GM19438 (cell line): ENCODE measurements at regions not wholly inside any gene's neighbourhood (a gene's known extent, or its start where the extent isn't known, plus 50 kb on each side); places are given as distances from the start of the nearest gene placed in this dataset.
A peak's percentile ranks its signal among the peaks of the same experiment; 100 is the strongest.
"Not testable (repeated sequence)": the region's sequence is repeated elsewhere in the genome, so short reads cannot be mapped to it uniquely, and the experiment has no call there.

Experiments used
- ATAC-seq: cut with Tn5 transposase; IDR thresholded peaks from one replicate; pipeline ENCODE4 v1.9.1; 2021; ENCODE audit warnings: low read depth; ENCODE audit not compliant: unreplicated experiment

DNA sequence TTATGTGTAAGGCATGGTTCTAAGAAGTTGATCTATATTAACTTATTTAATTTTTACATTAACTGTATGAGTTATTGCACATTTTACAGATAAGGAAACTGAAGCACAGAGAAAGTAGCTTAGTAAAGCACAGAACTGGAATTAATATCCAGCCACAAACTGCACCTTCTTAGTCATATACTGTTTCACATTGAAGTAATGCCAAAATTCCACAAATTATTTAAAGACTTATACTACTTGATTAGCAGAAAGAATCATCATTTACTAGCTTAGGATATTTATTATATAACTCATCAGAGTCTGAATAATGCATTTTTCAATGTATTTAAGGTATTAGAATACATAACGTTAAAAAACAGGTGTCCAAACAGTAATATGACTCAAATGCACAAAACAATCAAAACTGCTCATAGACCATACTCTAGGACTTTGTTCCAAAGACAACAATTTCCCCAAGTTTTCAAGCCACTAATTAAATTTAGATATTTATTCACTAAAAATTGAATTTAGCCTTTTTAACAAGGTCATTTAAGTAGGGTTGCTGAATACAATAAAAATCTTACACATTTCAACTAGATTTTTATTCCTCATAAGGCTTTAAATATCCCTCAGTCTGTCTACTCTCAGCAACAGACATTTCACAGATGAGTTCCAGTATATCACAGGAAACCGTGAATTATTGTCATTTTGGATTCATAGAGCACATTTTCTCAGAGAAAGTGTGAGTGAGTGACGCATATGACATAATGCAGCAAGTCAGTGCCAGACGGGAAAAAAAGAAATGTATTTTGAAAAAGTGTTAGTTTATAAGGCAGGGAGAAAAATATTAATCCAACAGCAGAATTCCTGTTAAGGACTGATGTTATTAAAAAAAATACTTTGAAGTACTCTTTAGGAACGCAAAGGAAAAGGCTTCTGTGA, 782.5 kb downstream of the TMTC2 start:
- no peak for ATAC-seq

DNA sequence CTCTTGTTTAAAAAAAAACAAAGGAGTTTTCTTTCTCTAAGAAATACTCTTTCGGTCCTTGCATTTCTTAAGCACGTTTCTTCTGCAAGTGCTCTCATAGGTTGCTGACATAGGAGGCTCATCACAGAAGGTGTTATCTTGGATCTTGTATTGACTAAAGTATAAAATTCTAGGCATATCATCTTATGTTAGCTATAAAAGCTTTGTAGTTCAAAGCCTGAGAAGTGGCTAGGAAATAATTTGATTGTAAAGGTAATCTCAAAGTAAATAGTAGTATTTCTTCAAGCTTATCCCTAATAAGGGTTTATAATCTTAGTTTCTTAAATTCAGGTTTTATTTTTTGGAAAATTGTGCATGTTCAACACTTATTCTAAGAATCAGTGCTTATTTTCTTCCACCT, 778.9 kb downstream of the TMTC2 start:
- no peak for ATAC-seq

DNA sequence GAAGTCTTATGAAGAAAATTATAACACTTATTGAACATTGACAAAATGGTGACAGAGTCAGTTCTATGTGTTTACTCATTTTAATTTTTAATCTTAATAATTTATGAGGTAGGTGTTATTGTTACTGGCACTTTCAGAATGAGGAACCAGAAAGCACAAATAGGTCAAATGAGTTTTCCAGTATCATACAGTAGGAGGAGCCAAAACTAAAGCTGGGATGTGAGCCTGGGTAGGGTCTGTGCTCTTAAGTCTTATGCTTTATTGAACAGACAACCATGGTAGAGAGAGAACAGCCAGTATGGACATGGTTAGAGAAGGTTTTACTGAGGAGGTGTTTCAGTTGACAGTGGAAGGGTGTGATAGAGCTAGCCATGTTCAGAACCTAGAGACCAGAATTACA, 775.7 kb downstream of the TMTC2 start:
- ATAC-seq: no peak

DNA sequence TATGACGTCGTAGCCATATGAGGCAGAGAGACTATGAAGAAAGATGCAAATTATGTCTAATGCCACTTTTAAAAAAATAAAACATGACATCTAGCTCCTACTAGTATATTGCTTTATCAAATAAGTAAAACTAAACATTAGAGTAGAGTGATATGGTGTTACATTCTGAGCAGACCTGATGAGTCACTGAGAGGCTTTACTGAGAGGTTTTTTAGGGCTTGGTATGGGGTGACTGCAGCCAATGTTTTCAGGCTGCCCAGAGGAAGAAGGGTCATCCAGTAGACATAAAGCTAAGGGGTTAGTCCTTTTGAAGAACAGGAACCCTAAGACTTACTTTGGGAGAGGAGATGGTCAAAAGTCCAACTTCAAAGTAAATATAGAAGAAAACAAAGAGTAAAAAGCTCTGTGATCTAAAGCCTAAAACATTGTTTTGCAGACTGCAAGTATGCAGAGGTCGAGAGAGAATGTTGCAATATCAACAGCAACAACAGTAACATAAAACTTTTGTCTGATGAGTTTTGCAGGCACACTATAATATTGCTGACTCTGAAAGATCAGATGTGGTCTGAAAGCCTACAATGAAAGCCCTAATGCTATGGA, 774.7 kb downstream of the TMTC2 start:
- ATAC-seq: no peak

DNA sequence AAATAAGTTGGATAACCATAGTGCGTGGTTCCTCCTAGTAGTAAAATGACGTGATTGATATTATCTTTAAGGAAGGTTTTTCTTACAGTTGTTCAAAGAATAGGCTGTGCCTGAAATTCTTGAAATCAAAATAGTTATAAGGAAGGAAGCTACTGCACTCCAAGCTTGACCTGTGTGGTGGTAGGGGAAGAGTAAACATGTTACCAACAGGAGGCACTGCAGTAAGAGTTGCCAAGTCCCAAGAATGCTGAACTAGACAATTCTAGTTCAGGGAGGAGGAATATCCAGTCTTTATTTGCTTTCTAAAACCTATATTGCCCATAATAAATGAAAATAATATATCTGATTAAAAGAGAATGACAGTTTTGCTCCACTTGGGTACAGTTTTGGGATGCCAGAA, 764.5 kb downstream of the TMTC2 start:
- ATAC-seq: no peak

DNA sequence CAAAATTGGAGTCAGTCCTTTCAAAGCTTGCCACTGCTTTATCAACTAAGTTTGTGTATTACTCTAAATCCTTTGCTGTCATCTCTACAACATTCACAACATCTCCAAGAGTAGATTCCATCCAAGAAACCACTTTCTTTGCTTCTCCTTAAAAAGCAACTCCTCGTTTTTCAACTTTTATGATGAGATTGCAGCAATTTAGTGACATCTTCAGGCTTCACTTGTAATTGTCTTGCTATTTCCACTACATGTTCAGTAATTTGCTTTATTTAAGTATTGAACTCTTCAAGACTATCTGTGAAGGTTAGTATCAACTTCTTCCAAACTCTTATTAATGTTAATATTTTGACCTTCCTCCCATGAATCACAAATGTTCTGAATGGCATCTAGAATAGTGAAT, 747.9 kb downstream of the TMTC2 start:
- ATAC-seq: no peak

DNA sequence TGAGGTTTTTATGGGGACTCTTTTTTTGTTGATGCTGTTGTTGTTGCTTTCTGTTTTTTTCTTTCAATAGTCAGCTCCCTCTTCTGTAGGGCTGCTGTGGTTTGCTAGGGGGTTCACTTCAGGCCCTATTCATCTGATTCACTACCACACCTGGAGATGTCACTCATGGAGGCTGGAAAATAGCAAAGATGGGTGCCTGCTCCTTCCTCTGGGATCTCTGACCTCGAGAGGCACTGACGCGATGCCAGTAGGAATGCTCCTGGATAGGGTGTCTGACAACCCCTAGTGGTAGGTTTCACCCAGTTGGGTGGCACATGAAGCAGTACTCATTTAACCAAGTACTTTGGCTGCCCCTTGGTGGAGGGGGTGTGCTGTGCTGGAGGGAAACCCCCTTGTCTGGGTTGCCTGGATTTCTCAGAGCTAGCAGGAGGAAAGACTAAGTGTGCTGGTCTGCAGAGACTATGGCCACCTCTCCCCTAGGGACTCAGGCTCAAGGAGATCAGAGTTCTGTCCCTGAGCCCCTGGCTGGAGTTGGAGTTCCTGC, 745.5 kb downstream of the TMTC2 start:
- no peak for ATAC-seq

DNA sequence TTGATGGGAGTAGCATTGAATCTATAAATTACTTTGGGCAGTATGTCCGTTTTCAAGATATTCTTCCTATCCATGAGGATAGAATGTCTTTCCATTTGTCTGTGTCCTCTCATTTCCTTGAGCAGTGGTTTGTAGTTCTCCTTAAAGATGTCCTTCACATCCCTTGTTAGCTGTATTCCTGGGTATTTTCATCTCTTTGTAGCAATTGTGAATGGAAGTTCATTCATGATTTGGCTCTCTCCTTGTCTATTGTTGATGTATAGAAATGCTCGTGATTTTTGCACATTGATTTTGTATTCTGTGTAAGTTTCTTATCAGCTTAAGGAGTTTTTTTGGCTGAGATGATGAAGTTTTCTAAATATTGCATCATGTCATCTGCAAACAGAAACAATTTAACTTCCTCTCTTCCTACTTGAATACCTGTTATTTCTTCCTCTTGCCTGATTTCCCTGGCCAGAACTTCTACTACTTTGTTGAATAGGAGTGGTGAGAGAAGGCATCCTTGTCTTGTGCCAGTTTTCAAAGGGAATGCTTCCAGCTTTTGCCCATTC, 741.0 kb downstream of the TMTC2 start:
- ATAC-seq: not testable (repeated sequence)

DNA sequence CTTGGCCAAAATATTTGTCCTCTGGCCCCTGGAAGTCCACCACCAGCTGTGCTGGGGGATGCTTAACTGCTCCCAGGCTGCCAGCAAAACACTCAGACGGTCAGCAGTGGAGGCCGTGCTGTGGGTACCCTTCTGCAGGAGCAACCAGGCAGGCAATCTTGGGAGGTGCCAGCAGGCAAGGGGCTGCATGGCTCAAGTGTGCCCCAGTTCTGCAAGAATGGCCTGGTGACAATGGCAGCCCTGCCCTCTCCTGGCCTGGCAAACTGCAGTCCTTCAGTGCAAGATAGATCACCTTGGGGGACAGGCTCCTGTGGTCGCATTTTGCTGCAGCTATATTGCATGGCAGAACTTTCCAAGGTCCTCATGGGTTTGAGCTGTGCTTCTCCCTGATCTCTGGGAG, 728.3 kb downstream of the TMTC2 start:
- no peak for ATAC-seq

DNA sequence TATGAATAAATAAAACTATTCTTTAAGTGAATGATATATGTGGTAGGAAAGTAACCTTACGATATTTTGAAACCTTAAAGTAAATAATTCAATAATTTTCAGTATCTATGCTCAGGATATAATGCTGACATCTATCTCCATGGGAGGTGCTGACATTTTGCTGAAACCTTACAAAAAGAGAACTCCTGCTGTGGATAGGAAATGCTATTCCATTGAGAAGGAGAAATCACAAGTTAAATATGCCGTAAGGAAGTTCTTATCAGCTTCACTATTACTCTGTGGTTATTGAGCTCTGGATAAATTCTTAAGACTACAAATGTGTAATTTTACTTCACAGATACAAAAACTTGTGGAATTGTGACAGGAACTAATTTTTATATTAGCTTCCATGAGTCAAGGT, 722.1 kb downstream of the TMTC2 start:
- ATAC-seq: no peak

DNA sequence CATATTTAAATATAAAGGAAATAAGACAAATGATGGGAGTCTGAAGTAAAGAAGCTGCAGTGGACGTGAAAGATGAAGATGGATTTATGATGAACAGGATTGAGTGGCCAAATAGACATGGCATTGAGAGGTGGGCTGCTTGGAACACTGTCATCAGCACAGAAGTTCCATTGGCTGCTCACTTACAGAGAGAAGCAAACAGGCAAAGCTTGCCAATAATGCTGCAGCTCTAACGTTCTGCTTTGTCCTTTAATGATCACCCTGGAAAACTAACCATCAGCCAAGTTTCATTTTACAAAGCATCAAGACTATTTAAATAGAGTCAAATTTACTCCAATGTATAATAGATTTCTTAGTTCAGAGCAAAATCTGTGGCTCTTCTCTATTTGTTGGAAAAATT, 721.4 kb downstream of the TMTC2 start:
- no peak for ATAC-seq

DNA sequence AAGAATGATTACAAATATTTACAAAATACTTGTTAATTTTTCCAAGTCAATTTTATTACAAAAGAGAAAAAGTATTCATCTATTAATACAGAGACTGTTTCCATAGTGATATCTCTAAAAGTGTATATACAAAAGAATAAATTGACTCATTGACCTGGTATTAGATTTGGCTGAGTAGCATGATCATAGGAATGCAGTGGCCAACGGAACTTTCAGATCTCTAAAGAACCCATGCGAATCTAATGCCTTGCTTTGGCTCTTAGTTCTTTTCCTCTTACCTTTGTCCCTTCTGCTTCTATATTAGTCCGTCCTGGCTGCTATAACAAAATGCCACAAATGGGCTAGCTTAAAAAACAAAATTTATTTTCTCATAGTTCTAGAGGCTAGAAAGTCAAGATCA, 717.8 kb downstream of the TMTC2 start:
- ATAC-seq: no peak

DNA sequence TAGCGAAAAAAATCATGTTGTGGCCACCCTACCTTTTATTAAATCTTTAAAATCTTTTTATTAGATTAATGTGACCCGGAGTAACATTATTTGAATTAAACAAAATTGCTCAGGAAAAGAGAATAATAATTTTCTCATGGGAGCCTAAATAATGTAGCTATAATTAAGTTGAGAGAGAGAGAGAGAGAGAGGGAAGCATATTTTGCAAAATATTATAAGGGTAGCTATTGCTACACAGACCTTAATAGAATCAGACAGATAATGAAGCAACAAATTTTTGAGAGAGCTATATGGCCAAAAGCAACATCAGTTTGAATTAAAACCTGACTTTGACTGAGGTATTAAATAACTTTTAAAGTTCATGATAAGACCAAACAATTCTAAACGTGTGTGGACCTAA, 703.5 kb downstream of the TMTC2 start:
- no peak for ATAC-seq

DNA sequence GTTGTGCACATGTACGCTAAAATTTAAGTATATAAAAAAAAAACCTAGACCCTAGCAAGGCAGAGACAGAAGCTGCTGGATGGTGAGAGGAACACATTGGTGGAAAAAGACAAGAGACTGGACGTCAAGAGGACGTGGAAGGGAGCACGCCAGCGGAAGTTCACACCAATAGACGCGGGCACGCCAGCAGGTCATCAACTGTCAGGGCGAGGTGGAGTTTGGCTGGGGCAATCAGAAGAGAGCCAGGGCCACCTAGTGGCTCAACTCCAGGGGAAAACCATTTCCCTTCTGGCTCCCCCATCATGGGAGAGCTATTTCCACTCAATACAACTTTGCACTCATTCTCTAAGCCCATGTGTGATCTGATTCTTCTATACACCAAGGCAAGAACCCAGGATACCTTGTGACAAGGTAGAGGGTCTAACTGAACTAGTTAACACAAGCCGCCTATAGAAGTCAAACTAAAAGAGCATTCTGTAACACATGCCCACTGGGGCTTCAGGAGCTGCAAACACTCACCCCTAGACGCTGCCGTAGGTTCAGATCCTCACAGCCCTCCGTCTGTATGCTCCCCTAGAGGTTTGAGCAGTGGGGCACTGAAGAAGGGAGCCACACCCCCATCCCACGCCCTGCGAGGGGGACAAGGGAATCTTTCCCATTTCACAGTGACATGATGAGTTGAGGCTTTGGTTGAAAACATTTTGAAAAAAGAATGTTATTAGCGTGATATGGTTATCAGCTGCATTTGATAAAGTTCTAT, 702.7 kb downstream of the TMTC2 start:
- no peak for ATAC-seq

DNA sequence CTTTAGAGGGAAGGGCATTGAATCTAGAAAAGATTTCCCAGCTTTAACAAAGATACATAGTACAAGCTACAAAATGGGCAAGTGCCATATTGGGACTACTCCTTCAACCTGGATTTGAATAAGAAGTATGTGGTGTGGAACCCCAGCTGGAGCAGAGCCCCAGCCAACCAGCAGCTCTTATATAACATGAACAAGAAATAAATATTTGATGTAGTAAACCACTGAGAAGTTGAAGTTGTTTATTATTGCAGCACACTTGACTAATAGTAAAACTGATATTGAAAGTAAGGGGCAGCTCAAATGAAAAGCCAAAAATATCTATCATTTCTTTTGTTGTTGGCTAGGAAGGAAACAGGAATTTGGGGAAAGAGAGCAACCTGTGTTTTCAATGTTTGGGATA, 701.8 kb downstream of the TMTC2 start:
- peak; percentile 77 for ATAC-seq

DNA sequence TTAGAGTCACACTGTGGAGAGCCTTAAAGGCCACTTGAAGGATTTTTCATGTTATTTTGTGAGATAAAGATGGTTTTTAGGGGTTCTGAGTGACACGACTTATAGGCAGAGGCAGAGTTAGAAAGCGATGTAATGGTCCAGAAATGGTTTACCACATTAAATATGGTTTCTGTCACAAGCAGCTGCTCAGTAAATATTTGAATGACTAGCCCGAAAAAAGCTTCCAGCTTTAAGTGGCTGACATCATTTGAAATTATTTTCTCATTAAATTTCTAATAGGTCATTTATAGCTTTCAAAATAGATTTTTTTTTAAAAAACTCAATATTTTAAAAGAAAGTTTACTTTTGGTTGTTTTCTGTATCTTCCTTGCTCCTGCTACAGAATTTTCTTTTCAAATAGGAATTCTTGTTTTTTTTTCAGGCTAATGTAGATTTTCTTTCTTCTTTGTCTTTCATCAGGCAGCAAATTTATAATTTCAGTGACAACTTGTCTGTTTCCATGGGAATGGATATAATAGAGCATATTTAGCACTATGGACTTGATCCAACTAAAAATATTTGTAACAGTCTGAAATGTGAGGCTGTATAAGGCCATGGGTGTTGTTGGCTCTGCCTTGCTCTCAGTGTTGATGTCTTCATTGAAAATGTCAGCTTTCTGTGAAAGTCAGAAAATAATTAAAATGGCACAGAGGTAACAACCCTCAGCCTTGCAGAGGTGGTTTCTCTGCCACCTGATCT, 700.0 kb downstream of the TMTC2 start:
- ATAC-seq: no peak

DNA sequence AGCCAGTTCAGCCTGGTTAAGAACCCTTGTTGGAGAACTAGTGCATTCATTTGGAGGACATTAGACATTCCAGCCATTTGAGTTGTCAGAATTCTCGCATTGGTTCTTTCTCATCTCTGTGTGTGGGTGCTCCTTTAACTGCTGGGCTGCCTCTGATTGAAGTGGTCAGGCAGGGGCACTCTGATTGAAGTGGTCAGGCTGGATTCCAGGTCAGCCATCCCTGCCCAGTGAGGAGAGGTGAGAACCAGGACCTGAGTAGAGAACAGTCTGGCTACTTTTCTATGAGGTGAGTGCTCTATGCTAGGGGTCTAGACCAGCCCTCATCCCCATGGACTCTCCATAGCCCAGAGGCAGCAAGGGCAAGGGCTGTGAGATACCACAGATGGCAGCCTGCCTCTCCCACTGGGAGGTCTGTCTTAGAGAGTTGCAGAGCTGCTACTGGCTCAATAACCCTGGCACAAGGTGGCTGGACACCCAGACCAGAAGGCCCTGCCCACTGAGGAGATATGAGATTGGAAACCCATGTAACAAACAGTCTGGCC, 691.6 kb downstream of the TMTC2 start:
- ATAC-seq: no peak

DNA sequence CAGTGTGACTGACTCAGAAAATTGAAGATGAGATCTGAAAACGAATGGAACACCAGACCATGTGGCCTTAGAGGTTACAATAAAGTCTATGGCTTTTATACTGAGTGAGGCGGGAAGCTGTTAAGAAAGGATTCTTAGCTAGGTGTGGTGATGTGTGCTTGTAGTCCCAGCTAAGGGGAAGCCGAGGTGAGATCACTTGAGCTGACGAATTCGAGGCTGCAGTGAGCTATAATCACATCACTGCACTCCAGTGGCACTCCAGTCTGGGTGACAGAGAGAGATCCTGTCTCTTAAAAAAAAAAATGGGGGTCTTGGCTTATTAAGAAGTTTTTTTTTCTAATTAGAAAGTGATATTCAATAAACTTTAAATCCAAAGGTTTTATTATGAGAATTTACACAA, 678.6 kb downstream of the TMTC2 start:
- ATAC-seq: no peak

DNA sequence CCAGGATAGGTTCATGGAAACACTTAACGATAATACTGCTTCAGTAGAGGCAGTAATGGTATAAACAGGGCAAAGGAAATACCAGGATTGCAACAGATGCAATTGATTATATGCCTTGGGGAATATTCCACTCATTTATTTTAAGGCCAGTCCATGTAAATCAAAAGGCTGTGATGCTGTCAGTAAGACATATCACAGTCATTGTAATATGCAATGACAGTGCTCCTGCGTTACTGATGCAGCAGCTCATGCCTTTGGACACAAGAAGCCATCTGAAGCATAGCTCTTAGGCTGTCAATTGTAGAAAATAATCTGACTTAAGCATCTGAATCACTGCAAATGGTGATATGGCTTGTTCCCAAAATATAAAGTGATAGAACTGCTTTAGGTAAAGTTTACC, 674.8 kb downstream of the TMTC2 start:
- no peak for ATAC-seq

DNA sequence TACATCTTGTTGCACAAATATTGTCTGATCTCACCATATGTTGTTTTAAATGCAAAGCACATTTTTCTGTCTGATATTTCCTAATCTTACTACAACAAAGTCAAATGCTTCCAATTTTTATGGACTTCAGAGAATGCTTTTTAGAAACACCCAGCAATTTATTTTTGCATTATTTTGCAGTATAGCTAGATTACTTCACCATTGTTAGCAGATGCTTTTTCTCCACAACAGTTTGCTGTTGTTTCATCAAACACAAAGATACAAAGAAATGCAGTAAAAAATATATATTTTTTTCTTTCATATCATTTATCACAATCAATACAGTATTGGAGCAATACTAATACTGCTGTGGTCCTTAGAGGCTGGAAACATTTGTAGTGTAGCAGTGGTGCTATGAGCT, 674.4 kb downstream of the TMTC2 start:
- ATAC-seq: no peak
